Fibroblast of skin of right quadriceps (primary cell): ENCODE measurements at regions not wholly inside any gene's neighbourhood (a gene's known extent, or its start where the extent isn't known, plus 50 kb on each side); places are given as distances from the start of the nearest gene placed in this dataset.

Experiments used
- DNase-seq: peaks from one replicate; pipeline ENCODE4 v3.0.0-alpha.2; 2013

GRCh38 chr11:35077709-35078469 is 61.1 kb upstream of the CD44 start:
- peak; percentile 85 for DNase-seq

- DNase-seq = no peak
Observed at GRCh38 chr11:35078470-35078735, 60.6 kb upstream of the CD44 start.

- no peak for DNase-seq
Observed at GRCh38 chr11:35079611-35080010, 59.4 kb upstream of the CD44 start.

GRCh38 chr11:35082321-35083180 is 56.4 kb upstream of the CD44 start:
- DNase-seq = peak; percentile 91

DNA sequence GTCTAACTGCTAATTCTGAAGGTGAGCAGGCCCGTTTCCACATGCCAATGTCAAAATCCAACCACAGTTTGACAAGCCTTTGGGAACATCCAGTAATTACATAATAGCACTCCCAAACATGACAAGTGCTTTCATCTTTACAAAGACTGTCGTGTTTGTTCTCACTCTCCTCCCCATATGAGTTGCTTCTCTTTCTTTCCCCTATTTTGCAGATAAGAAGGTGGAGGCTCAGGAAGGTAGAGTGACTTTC is 55.9 kb upstream of the CD44 start:
- no peak for DNase-seq

- peak; percentile 100 for DNase-seq
Observed at GRCh38 chr11:35083431-35084238, 55.3 kb upstream of the CD44 start.

DNA sequence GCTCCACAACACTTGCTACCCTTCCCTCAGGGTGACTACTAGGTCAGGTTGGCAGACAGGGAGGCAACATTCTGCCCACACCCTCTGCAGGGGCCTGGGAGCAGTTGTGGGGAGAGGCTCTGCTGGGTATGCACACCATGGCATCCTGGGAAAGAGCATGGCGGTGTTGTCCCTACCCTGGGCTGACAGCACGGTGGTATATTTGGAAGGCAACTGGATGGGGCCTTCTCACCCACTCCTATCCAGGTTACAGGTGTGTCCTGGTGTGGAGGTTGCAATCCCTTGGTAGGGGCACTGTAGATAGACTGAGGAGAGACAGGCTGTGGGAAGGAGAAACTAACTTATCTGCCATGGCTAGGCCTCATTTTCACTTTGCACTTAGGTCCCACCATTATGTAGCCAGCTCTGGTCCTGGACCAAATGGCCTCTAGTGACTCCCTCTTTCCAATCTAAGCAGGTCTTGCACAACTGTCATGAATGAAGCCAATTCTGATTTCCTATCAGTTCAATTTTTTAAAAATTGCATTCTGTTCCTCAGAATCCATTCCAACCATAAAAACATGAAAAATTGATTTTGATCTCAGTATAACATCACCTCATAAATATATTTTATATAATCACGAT is 54.0 kb upstream of the CD44 start:
- DNase-seq = no peak

GRCh38 chr11:35085531-35086165 is 53.3 kb upstream of the CD44 start:
- no peak for DNase-seq

- no peak for DNase-seq
Observed at GRCh38 chr11:35087648-35088047, 51.3 kb upstream of the CD44 start.

DNA sequence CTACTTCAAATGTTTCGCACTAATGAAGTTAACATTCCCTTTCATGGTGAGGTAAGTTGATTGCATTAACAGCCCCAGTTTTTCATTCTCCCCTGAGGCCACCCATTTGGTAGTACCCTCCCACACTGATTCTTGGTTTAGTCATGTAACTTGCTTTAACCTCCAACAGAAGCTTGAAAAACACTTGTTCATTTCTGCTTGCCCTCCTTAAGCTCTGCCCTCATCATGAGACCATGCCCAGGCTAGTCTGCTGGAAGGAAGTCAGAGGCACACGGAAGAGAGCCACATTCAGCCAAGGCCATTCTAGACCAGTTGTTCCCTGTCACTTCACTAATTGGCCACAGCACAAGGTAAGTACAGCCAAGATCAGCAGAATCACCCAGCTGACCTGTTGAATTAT is 50.7 kb upstream of the CD44 start:
- no peak for DNase-seq

DNA sequence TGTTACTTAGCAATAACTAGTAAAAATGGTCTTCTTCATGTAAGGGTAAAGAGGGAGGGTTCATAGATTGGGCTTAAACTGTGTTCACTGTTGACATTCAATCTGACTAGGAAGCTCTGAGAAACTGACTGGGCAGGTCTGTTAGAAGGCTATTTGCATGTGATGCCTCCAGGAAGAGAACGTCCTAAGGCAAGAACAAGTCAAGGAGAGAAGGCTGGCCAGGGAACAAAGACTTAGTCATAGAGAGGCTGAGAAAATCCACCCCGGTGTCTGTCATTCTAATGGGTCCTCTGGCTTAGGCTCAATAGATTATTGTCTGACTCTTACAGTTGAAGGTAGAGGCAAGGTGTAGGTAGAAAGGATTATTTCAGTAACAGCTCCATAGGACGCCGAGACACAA is 50.3 kb upstream of the CD44 start:
- no peak for DNase-seq
